ENCODE measurements at regions not wholly inside any gene's neighbourhood (a gene's known extent, or its start where the extent isn't known, plus 50 kb on each side); places are given as distances from the start of the nearest gene placed in this dataset.

- Histone ChIP-seq H3K27me3 (ENCODE audit: low read depth) (no peaks in the 10 kb centered on the region), H3K4me1 (peaks cover 10% of the 10 kb centered on the region)
Observed at GRCh38 chr3:31013090-31013489, 118.6 kb upstream of the GADL1 start.

GRCh38 chr3:31013843-31014242 lies 119.4 kb upstream of the GADL1 start:
- DNase-seq (no peak), ATAC-seq (no peak)
- Histone ChIP-seq H3K27me3 (ENCODE audit: low read depth) (no peaks in the 10 kb centered on the region), H3K9me3 (peaks cover 5% of the 10 kb centered on the region), H3K4me1 (peaks cover 10% of the 10 kb centered on the region), H3K4me3 (no peak overlapping the region), H3K27ac (no peak overlapping the region), H3K36me3 (no peaks in the 10 kb centered on the region)
- TF ChIP-seq, protein P1, sequence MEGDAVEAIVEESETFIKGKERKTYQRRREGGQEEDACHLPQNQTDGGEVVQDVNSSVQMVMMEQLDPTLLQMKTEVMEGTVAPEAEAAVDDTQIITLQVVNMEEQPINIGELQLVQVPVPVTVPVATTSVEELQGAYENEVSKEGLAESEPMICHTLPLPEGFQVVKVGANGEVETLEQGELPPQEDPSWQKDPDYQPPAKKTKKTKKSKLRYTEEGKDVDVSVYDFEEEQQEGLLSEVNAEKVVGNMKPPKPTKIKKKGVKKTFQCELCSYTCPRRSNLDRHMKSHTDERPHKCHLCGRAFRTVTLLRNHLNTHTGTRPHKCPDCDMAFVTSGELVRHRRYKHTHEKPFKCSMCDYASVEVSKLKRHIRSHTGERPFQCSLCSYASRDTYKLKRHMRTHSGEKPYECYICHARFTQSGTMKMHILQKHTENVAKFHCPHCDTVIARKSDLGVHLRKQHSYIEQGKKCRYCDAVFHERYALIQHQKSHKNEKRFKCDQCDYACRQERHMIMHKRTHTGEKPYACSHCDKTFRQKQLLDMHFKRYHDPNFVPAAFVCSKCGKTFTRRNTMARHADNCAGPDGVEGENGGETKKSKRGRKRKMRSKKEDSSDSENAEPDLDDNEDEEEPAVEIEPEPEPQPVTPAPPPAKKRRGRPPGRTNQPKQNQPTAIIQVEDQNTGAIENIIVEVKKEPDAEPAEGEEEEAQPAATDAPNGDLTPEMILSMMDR (IDR thresholded peaks at IDR 0.05): no peak
- intact Hi-C loops (cut with DNase I): no loop called here

More at GRCh38 chr3:31013090-31013489, 118.6 kb upstream of the GADL1 start:
- no peak overlapping the region for H3K4me3 ChIP-seq
- peaks cover 5% of the 10 kb centered on the region for H3K9me3 ChIP-seq
- DNase-seq: no peak
- intact Hi-C loops (cut with DNase I): no loop called here
- TF ChIP-seq, protein P1 (IDR thresholded peaks at IDR 0.05): no peak
- H3K36me3 ChIP-seq: no peaks in the 10 kb centered on the region
- H3K27ac ChIP-seq: no peak overlapping the region
- no peak for ATAC-seq

GRCh38 chr3:31014317-31015040 lies 120.0 kb upstream of the GADL1 start:
- DNase-seq (no peak), ATAC-seq (no peak)
- TF ChIP-seq, protein P1 (IDR thresholded peaks at IDR 0.05): no peak
- Histone ChIP-seq H3K27me3 (ENCODE audit: low read depth) (no peaks in the 10 kb centered on the region), H3K4me1 (peaks cover 9% of the 10 kb centered on the region), H3K9me3 (peaks cover 5% of the 10 kb centered on the region), H3K4me3 (no peak overlapping the region), H3K36me3 (no peaks in the 10 kb centered on the region), H3K27ac (no peak overlapping the region)
- intact Hi-C loops (cut with DNase I): no loop called here

DNA sequence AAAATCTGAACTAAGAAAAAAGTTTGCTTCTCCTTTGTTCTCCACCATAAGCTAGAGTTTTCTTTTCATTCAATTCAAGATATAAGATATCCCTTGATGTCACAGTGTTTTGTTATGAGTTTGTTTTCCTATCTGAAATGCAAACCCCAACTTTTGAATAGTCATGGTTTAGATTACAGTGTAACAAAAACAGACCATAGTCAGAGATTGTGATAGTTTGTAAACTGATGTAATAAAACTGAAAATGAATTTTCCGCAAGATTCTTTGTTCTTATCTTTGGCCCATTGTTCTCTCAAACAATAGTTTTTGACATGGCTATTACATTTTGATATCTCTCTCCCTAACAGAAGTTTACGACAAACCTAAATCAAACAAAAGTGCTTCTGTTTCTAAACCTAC lies 121.7 kb upstream of the GADL1 start:
- no peak overlapping the region for H3K27ac ChIP-seq
- no peaks in the 10 kb centered on the region for H3K4me1 ChIP-seq
- ATAC-seq (no peak), DNase-seq (no peak)
- H3K27me3 ChIP-seq (ENCODE audit: low read depth): no peaks in the 10 kb centered on the region
- intact Hi-C loops (cut with DNase I): no loop called here
- no peak overlapping the region for H3K4me3 ChIP-seq
- TF ChIP-seq, protein P1 (IDR thresholded peaks at IDR 0.05): no peak
- no peaks in the 10 kb centered on the region for H3K36me3 ChIP-seq
- H3K9me3 ChIP-seq: peaks cover 5% of the 10 kb centered on the region

- Histone ChIP-seq H3K27ac (no peak overlapping the region), H3K27me3 (ENCODE audit: low read depth) (no peaks in the 10 kb centered on the region), H3K9me3 (peaks cover 7% of the 10 kb centered on the region), H3K4me3 (no peak overlapping the region), H3K36me3 (no peaks in the 10 kb centered on the region), H3K4me1 (no peaks in the 10 kb centered on the region)
- intact Hi-C loops (cut with DNase I): no loop called here
- no peak for DNase-seq
- ATAC-seq: no peak
- TF ChIP-seq, protein P1 (IDR thresholded peaks at IDR 0.05): no peak
Observed at GRCh38 chr3:31022716-31023115, 128.3 kb upstream of the GADL1 start.
